WTC11 (cell line): ENCODE measurements at regions not wholly inside any gene's neighbourhood (a gene's known extent, or its start where the extent isn't known, plus 50 kb on each side); places are given as distances from the start of the nearest gene placed in this dataset.

ENCODE experiments used
- ATAC-seq: fragments of 200-7000 bp; cut with Tn5 transposase; 2 replicates; pipeline ENCODE4 v1.10.0; 2021; ENCODE audit warnings: mild to moderate bottlenecking, moderate library complexity
- CTCF ChIA-PET: fragments of 300-600 bp; sonication (Branson Sonifier 250); formaldehyde crosslinking; loops from one replicate; lab custom pipeline; 2021; ENCODE audit warnings: antibody characterized with exemption; lab: Charles Lee
- POLR2A ChIA-PET: fragments of 350-600 bp; sonication (Branson Sonifier 250); formaldehyde crosslinking; loops from one replicate; lab custom pipeline; 2021; ENCODE audit warnings: antibody characterized with exemption; lab: Charles Lee
- DNase-seq: peaks from one replicate; pipeline ENCODE4 v3.0.0; 2021; ENCODE audit warnings: low spot score
- H3K27ac Mint-ChIP-seq: 2 replicates; pipeline ENCODE4 v1.8.0; 2021; ENCODE audit warnings: mixed read lengths
- H3K27me3 Mint-ChIP-seq: 2 replicates; pipeline ENCODE4 v1.8.0; 2021; ENCODE audit warnings: low read depth, mild to moderate bottlenecking, moderate library complexity, mixed read lengths
- H3K36me3 Mint-ChIP-seq: 2 replicates; pipeline ENCODE4 v1.8.0; 2021; ENCODE audit warnings: mixed read lengths
- H3K4me1 Mint-ChIP-seq: 2 replicates; pipeline ENCODE4 v1.8.0; 2022; ENCODE audit warnings: mixed read lengths
- H3K4me3 Mint-ChIP-seq: 2 replicates; pipeline ENCODE4 v1.8.0; 2021; ENCODE audit warnings: mild to moderate bottlenecking, moderate library complexity, mixed read lengths
- H3K9me3 Mint-ChIP-seq: 2 replicates; pipeline ENCODE4 v1.8.0; 2021; ENCODE audit warnings: mixed read lengths
- ATF1 ChIP-seq: sonication (generic); formaldehyde crosslinking; IDR thresholded peaks from 2 replicates; pipeline ENCODE4 v1.8.1; 2023; ENCODE audit warnings: mild to moderate bottlenecking, moderate library complexity, missing genetic modification reagents
- CREM ChIP-seq: sonication (generic); formaldehyde crosslinking; IDR thresholded peaks from 2 replicates; pipeline ENCODE4 v1.8.1; 2022; ENCODE audit warnings: mild to moderate bottlenecking, missing genetic modification reagents, moderate library complexity
- ELF4 ChIP-seq: sonication (generic); formaldehyde crosslinking; IDR thresholded peaks from 2 replicates; pipeline ENCODE4 v1.8.1; 2022; ENCODE audit warnings: low read depth, mild to moderate bottlenecking, moderate library complexity, missing genetic modification reagents
- EMX1 ChIP-seq: fragments of 250-450 bp; sonication (Bioruptor Pico); IDR thresholded peaks from 2 replicates; pipeline ENCODE4 v1.8.0; 2021; ENCODE audit warnings: mild to moderate bottlenecking
- HMGA2 ChIP-seq: fragments of 250-450 bp; sonication (Bioruptor Pico); IDR thresholded peaks from 2 replicates; pipeline ENCODE4 v1.4.0; 2021; ENCODE audit warnings: mild to moderate bottlenecking, moderate library complexity
- KAT7 ChIP-seq: sonication (generic); formaldehyde crosslinking; IDR thresholded peaks from 2 replicates; pipeline ENCODE4 v1.8.1; 2023; ENCODE audit warnings: missing genetic modification reagents, mild to moderate bottlenecking, borderline replicate concordance
- MLX ChIP-seq: sonication (generic); formaldehyde crosslinking; IDR thresholded peaks from 2 replicates; pipeline ENCODE4 v1.8.1; 2023; ENCODE audit warnings: mild to moderate bottlenecking, missing genetic modification reagents, moderate library complexity
- RORB ChIP-seq: fragments of 250-450 bp; sonication (Bioruptor Pico); IDR thresholded peaks from 2 replicates; pipeline ENCODE4 v1.9.0; 2021; ENCODE audit warnings: mild to moderate bottlenecking
- SP1 ChIP-seq: sonication (generic); formaldehyde crosslinking; conservative IDR thresholded peaks from 2 replicates; pipeline ENCODE4 v1.8.1; 2022; ENCODE audit warnings: missing genetic modification reagents
- TP53 ChIP-seq: sonication (generic); formaldehyde crosslinking; IDR thresholded peaks from 2 replicates; pipeline ENCODE4 v1.8.1; 2023; ENCODE audit warnings: mild to moderate bottlenecking, missing genetic modification reagents
- ZBTB43 ChIP-seq: sonication (generic); formaldehyde crosslinking; IDR thresholded peaks from 2 replicates; pipeline ENCODE4 v1.8.1; 2023; ENCODE audit warnings: mild to moderate bottlenecking, missing genetic modification reagents
- ZNF138 ChIP-seq: sonication (generic); formaldehyde crosslinking; conservative IDR thresholded peaks from 2 replicates; pipeline ENCODE4 v1.8.1; 2022; ENCODE audit warnings: mild to moderate bottlenecking, moderate library complexity, missing genetic modification reagents
- ZNF423 ChIP-seq: fragments of 250-450 bp; sonication (Bioruptor Pico); IDR thresholded peaks from 2 replicates; pipeline ENCODE4 v2.1.2; 2022; ENCODE audit warnings: mild to moderate bottlenecking, moderate library complexity
- ZNF425 ChIP-seq: fragments of 250-450 bp; sonication (Bioruptor Pico); conservative IDR thresholded peaks from 2 replicates; pipeline ENCODE4 v1.9.0; 2021; ENCODE audit warnings: mild to moderate bottlenecking
- TF ChIP-seq, protein P1 (sequence below): sonication (generic); formaldehyde crosslinking; IDR thresholded peaks from 2 replicates; pipeline ENCODE4 v1.8.0; 2022; ENCODE audit warnings: missing genetic modification reagents
- TF ChIP-seq, protein P2 (sequence below): sonication (generic); formaldehyde crosslinking; conservative IDR thresholded peaks from 2 replicates; pipeline ENCODE4 v1.8.1; 2023; ENCODE audit warnings: mild to moderate bottlenecking, low read depth, missing genetic modification reagents, moderate library complexity
- TF ChIP-seq, protein P3 (sequence below): sonication (generic); formaldehyde crosslinking; IDR thresholded peaks from 2 replicates; pipeline ENCODE4 v1.8.0; 2022; ENCODE audit warnings: mild to moderate bottlenecking, missing genetic modification reagents
- TF ChIP-seq, protein P4 (sequence below): sonication (generic); formaldehyde crosslinking; IDR thresholded peaks from 2 replicates; pipeline ENCODE4 v1.8.1; 2022; ENCODE audit warnings: low read depth, missing genetic modification reagents, borderline replicate concordance

GRCh38 chr20:60074276-60074675 lies 116.1 kb downstream of the CDH26 start:
- Mint-ChIP-seq H3K36me3 (peaks cover 3% of the 10 kb centered on the region; the same call in 1 of the 2 replicates), H3K9me3 (peaks cover 31% of the 10 kb centered on the region), H3K27ac (no peak overlapping the region)
- CTCF ChIA-PET = interaction anchor here (1.7 kb wide), 1 partner anchor 11 kb away, joined by 4 read pairs; no protein-coding TSS in a partner anchor
- TF ChIP-seq KAT7 (CRISPR knock-in tag) (no peak), HMGA2 (CRISPR knock-in tag) (no peak), SP1 (CRISPR knock-in tag) (no peak), ELF4 (CRISPR knock-in tag) (no peak), EMX1 (CRISPR knock-in tag) (no peak), ZBTB43 (CRISPR knock-in tag) (no peak)
- TF ChIP-seq, protein P1, sequence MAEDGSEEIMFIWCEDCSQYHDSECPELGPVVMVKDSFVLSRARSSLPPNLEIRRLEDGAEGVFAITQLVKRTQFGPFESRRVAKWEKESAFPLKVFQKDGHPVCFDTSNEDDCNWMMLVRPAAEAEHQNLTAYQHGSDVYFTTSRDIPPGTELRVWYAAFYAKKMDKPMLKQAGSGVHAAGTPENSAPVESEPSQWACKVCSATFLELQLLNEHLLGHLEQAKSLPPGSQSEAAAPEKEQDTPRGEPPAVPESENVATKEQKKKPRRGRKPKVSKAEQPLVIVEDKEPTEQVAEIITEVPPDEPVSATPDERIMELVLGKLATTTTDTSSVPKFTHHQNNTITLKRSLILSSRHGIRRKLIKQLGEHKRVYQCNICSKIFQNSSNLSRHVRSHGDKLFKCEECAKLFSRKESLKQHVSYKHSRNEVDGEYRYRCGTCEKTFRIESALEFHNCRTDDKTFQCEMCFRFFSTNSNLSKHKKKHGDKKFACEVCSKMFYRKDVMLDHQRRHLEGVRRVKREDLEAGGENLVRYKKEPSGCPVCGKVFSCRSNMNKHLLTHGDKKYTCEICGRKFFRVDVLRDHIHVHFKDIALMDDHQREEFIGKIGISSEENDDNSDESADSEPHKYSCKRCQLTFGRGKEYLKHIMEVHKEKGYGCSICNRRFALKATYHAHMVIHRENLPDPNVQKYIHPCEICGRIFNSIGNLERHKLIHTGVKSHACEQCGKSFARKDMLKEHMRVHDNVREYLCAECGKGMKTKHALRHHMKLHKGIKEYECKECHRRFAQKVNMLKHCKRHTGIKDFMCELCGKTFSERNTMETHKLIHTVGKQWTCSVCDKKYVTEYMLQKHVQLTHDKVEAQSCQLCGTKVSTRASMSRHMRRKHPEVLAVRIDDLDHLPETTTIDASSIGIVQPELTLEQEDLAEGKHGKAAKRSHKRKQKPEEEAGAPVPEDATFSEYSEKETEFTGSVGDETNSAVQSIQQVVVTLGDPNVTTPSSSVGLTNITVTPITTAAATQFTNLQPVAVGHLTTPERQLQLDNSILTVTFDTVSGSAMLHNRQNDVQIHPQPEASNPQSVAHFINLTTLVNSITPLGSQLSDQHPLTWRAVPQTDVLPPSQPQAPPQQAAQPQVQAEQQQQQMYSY (CRISPR knock-in tag) = no peak
- TF ChIP-seq, all 79 proteins: peak for 0
- POLR2A ChIA-PET = interaction anchor here (0.6 kb wide), 1 partner anchor 39 kb away, joined by 7 read pairs; no protein-coding TSS in a partner anchor
- no peaks in the 10 kb centered on the region for H3K4me1 Mint-ChIP-seq
- no peak overlapping the region for H3K4me3 Mint-ChIP-seq
- ATAC-seq (no peak), DNase-seq (no peak)
- H3K27me3 Mint-ChIP-seq = peaks cover 48% of the 10 kb centered on the region

DNA sequence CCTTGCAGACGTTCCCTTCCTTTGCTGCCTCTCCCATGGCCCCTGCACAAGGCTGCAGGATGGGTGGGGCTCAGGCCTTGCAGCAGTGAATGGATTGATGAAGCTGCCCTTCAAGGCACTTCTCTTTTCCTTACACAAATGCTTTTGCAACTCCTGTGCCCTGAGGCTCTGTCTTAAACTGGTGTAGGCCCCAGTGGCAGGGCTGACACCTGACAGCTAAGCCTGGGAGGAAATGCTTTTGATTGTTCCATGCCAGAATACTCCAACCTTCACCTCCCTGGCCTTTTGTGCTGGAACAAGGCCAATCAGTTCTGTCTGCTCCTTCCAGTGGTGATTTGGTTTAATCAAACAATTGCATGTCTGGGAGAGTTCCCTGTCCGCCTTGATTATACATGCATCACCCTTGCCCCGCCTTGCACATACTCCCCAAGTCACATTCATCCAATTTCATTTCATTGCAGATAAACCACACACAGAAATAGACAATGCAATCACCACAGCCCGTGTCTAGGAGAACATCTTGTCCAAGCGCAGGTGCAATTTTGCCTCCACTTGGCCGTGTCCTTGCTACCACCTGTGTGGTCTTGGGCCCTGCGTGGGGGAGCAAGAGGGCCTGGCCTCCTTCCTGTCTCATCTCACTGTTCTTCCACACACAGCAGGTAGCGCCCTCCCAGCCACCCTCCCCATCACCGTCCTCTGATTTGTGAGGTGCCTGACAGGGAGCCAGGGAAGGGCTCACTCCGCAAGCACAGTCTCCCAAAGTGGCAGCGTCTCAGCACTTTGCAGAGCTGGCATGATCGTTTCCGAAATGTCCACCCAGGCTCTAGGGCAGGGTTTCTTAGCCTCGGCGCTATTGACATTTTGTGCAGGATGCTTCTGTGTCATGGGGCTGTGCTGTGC lies 120.4 kb downstream of the CDH26 start:
- no peaks in the 10 kb centered on the region for H3K4me1 Mint-ChIP-seq
- ChIA-PET POLR2A (no interaction called here), CTCF (no interaction called here)
- peaks cover 16% of the 10 kb centered on the region for H3K9me3 Mint-ChIP-seq
- H3K4me3 Mint-ChIP-seq = no peak overlapping the region
- H3K27me3 Mint-ChIP-seq = peaks cover 61% of the 10 kb centered on the region
- no peak for ATAC-seq
- H3K36me3 Mint-ChIP-seq = no peaks in the 10 kb centered on the region
- no peak for DNase-seq
- no peak overlapping the region for H3K27ac Mint-ChIP-seq
- TF ChIP-seq MLX (CRISPR knock-in tag) (no peak), ZBTB43 (CRISPR knock-in tag) (no peak), ZNF423 (CRISPR knock-in tag) (no peak), ZNF425 (no peak), CREM (CRISPR knock-in tag) (no peak), ZNF138 (CRISPR knock-in tag) (no peak), RORB (no peak), TP53 (CRISPR knock-in tag) (no peak), ATF1 (no peak)
- TF ChIP-seq, protein P2, sequence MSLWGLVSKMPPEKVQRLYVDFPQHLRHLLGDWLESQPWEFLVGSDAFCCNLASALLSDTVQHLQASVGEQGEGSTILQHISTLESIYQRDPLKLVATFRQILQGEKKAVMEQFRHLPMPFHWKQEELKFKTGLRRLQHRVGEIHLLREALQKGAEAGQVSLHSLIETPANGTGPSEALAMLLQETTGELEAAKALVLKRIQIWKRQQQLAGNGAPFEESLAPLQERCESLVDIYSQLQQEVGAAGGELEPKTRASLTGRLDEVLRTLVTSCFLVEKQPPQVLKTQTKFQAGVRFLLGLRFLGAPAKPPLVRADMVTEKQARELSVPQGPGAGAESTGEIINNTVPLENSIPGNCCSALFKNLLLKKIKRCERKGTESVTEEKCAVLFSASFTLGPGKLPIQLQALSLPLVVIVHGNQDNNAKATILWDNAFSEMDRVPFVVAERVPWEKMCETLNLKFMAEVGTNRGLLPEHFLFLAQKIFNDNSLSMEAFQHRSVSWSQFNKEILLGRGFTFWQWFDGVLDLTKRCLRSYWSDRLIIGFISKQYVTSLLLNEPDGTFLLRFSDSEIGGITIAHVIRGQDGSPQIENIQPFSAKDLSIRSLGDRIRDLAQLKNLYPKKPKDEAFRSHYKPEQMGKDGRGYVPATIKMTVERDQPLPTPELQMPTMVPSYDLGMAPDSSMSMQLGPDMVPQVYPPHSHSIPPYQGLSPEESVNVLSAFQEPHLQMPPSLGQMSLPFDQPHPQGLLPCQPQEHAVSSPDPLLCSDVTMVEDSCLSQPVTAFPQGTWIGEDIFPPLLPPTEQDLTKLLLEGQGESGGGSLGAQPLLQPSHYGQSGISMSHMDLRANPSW (CRISPR knock-in tag) = no peak
- TF ChIP-seq, protein P3, sequence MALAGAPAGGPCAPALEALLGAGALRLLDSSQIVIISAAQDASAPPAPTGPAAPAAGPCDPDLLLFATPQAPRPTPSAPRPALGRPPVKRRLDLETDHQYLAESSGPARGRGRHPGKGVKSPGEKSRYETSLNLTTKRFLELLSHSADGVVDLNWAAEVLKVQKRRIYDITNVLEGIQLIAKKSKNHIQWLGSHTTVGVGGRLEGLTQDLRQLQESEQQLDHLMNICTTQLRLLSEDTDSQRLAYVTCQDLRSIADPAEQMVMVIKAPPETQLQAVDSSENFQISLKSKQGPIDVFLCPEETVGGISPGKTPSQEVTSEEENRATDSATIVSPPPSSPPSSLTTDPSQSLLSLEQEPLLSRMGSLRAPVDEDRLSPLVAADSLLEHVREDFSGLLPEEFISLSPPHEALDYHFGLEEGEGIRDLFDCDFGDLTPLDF (CRISPR knock-in tag) = no peak
- TF ChIP-seq, protein P4, sequence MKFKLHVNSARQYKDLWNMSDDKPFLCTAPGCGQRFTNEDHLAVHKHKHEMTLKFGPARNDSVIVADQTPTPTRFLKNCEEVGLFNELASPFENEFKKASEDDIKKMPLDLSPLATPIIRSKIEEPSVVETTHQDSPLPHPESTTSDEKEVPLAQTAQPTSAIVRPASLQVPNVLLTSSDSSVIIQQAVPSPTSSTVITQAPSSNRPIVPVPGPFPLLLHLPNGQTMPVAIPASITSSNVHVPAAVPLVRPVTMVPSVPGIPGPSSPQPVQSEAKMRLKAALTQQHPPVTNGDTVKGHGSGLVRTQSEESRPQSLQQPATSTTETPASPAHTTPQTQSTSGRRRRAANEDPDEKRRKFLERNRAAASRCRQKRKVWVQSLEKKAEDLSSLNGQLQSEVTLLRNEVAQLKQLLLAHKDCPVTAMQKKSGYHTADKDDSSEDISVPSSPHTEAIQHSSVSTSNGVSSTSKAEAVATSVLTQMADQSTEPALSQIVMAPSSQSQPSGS (CRISPR knock-in tag) = no peak
